ENCODE measurements at regions not wholly inside any gene's neighbourhood (a gene's known extent, or its start where the extent isn't known, plus 50 kb on each side); places are given as distances from the start of the nearest gene placed in this dataset.

DNA sequence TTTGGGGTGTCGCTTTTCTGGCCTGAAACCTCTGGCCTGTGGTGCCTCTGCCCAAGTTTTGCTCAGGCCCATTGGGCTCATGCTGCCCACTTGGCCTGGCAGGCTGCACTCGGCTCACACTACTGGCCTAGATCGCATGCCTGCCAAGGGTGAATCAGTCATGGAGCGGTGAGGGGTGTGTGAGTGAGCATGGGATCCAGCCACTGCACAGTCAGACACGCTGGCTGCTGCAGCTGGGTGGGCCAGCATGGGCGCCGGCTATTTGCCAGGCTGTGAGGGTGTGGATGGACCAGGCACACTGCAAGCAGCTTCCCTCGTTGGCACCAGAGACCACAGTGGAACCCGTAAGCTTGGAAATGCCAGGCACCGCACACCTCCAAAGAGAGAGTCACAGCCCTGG, 145.4 kb upstream of the CNR1 start:
- FAIRE-seq (no peak), ATAC-seq (no peak), DNase-seq (ENCODE audit: low read depth, low spot score) (no peak)
- H3K4me2 ChIP-seq (ENCODE audit: control insufficient read depth, insufficient read depth), result no peak overlapping the region
- ChIA-PET RAD21 (ENCODE audit: unreplicated experiment) (no interaction called here), CTCF (no interaction called here), SMC1A (ENCODE audit: uncharacterized antibody, unreplicated experiment) (interaction anchor here (0.5 to 1.4 kb wide), 4 partner anchors 9 to 207 kb away, joined by 3 to 4 read pairs (median 3); no protein-coding TSS in a partner anchor), POLR2A (no interaction called here)
- no peak overlapping the region for H3K9ac ChIP-seq (ENCODE audit: control insufficient read depth, insufficient read depth, low read length)
- BruUV-seq (replicated peaks), result no TSS peak
- no peak overlapping the region for H2AFZ ChIP-seq (ENCODE audit: control insufficient read depth, low read depth, low read length)
- TF ChIP-seq ZNF274 (IDR thresholded peaks at IDR 0.05; ENCODE audit: insufficient read depth, insufficient read length) (no peak), SUZ12 (IDR thresholded peaks at IDR 0.05; ENCODE audit: unreplicated experiment) (no peak), RAD21 (IDR thresholded peaks at IDR 0.05; ENCODE audit: insufficient read depth, low read depth, low read length) (no peak), CBFB (IDR thresholded peaks at IDR 0.05; ENCODE audit: low read depth) (no peak), HCFC1 (IDR thresholded peaks at IDR 0.05; ENCODE audit: low read length) (no peak), NFIC (IDR thresholded peaks at IDR 0.05; ENCODE audit: low read depth, low read length) (no peak), HDGF (IDR thresholded peaks at IDR 0.05) (no peak), LARP7 (IDR thresholded peaks at IDR 0.05) (no peak), EED (IDR thresholded peaks at IDR 0.05; ENCODE audit: low read depth) (no peak)
- TF ChIP-seq, protein P1, sequence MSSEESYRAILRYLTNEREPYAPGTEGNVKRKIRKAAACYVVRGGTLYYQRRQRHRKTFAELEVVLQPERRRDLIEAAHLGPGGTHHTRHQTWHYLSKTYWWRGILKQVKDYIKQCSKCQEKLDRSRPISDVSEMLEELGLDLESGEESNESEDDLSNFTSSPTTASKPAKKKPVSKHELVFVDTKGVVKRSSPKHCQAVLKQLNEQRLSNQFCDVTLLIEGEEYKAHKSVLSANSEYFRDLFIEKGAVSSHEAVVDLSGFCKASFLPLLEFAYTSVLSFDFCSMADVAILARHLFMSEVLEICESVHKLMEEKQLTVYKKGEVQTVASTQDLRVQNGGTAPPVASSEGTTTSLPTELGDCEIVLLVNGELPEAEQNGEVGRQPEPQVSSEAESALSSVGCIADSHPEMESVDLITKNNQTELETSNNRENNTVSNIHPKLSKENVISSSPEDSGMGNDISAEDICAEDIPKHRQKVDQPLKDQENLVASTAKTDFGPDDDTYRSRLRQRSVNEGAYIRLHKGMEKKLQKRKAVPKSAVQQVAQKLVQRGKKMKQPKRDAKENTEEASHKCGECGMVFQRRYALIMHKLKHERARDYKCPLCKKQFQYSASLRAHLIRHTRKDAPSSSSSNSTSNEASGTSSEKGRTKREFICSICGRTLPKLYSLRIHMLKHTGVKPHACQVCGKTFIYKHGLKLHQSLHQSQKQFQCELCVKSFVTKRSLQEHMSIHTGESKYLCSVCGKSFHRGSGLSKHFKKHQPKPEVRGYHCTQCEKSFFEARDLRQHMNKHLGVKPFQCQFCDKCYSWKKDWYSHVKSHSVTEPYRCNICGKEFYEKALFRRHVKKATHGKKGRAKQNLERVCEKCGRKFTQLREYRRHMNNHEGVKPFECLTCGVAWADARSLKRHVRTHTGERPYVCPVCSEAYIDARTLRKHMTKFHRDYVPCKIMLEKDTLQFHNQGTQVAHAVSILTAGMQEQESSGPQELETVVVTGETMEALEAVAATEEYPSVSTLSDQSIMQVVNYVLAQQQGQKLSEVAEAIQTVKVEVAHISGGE (CRISPR knock-in tag; IDR thresholded peaks at IDR 0.05), result no peak
- H3K9me3 ChIP-seq (replicated peaks; ENCODE audit: control insufficient read depth, insufficient read depth, low read length), result no peaks in the 10 kb centered on the region; the same call in 1 of the 3 replicates
- H3K36me3 ChIP-seq (ENCODE audit: control insufficient read depth in 2 of 2, insufficient read depth in 2 of 2, low read length in 1 of 2), result no peaks in the 10 kb centered on the region
- H3K27me3 ChIP-seq (replicated peaks in 1 of 2; ENCODE audit: control insufficient read depth in 2 of 2, insufficient read depth in 2 of 2, low read length in 1 of 2), result no peaks in the 10 kb centered on the region
- H3K4me1 ChIP-seq (ENCODE audit: control insufficient read depth, insufficient read depth, low read length), result no peaks in the 10 kb centered on the region
- H4K20me1 ChIP-seq (ENCODE audit: control insufficient read depth, insufficient read depth), result no peaks in the 10 kb centered on the region
- in situ Hi-C loops (cut with MboI), result no loop called here
- H3K79me2 ChIP-seq (ENCODE audit: control insufficient read depth, insufficient read depth, low read length), result no peaks in the 10 kb centered on the region
- H3K27ac ChIP-seq (ENCODE audit: control insufficient read depth, insufficient read depth), result no peak overlapping the region
- intact Hi-C loops (cut with micrococcal nuclease; ENCODE audit: unreplicated experiment), result no loop called here
- 48% methylated on average over 10 of the region's 10 CpGs for WGBS (ENCODE audit: insufficient coverage, insufficient replicate concordance, low lambda C conversion rate, missing lambda C conversion rate)
- H3K4me3 ChIP-seq, result no peak overlapping the region
